K562 (cell line): ENCODE measurements at regions not wholly inside any gene's neighbourhood (a gene's known extent, or its start where the extent isn't known, plus 50 kb on each side); places are given as distances from the start of the nearest gene placed in this dataset.

ENCODE experiments used
- BDP1 ChIP-seq: IDR thresholded peaks from 3 replicates; pipeline ENCODE4 v1.6.1; 2011; ENCODE audit not compliant: insufficient read length, insufficient read depth
- CBFA2T3 ChIP-seq: fragments of 450-650 bp; IDR thresholded peaks from 2 replicates; pipeline ENCODE4 v1.6.1; 2017
- CHD4 ChIP-seq: fragments of 200-600 bp; sonication (generic); IDR thresholded peaks from 3 replicates; pipeline ENCODE4 v1.6.1; 2012; ENCODE audit warnings: low read depth, mild to moderate bottlenecking, mixed read lengths, low read length, inconsistent platforms; ENCODE audit not compliant: insufficient read depth, insufficient replicate concordance, poor library complexity, severe bottlenecking
- E2F8 ChIP-seq: fragments of 450-650 bp; IDR thresholded peaks from 2 replicates; pipeline ENCODE4 v1.7.1; 2018; ENCODE audit warnings: mild to moderate bottlenecking, low read depth; ENCODE audit not compliant: partially characterized antibody
- ERF ChIP-seq: fragments of 450-650 bp; formaldehyde crosslinking; IDR thresholded peaks from 2 replicates; pipeline ENCODE4 v1.4.0; 2020; ENCODE audit warnings: mild to moderate bottlenecking, mixed read lengths
- EWSR1 ChIP-seq: fragments of 450-650 bp; IDR thresholded peaks from 2 replicates; pipeline ENCODE4 v1.6.1; 2018; ENCODE audit warnings: borderline replicate concordance, mild to moderate bottlenecking, low read depth, moderate library complexity; ENCODE audit not compliant: partially characterized antibody
- HIVEP1 ChIP-seq: fragments of 250-450 bp; sonication (Bioruptor Pico); IDR thresholded peaks from 2 replicates; pipeline ENCODE4 v1.4.0; 2020; ENCODE audit warnings: mild to moderate bottlenecking
- NR1H2 ChIP-seq: sonication (generic); formaldehyde crosslinking; IDR thresholded peaks from 2 replicates; pipeline ENCODE4 v1.4.0; 2020; ENCODE audit warnings: mild to moderate bottlenecking, missing genetic modification reagents
- PRPF4 ChIP-seq: fragments of 200-400 bp; formaldehyde crosslinking; IDR thresholded peaks from one replicate; pipeline ENCODE4 v1.6.1; 2017; ENCODE audit warnings: low read length, low read depth, mild to moderate bottlenecking; ENCODE audit not compliant: insufficient read depth, poor library complexity, severe bottlenecking
- RAD51 ChIP-seq: fragments of 450-650 bp; IDR thresholded peaks from 2 replicates; pipeline ENCODE4 v1.7.1; 2016; ENCODE audit warnings: low read depth, mild to moderate bottlenecking, borderline replicate concordance
- SIRT6 ChIP-seq: IDR thresholded peaks from one replicate; pipeline ENCODE4 v1.6.1; 2012; ENCODE audit warnings: low read depth, mild to moderate bottlenecking, control low read depth, inconsistent platforms, low read length, moderate library complexity
- TBP ChIP-seq: optimal IDR thresholded peaks from 2 replicates; pipeline ENCODE3; 2011; ENCODE audit warnings: low read depth, low read length, improper control_type of control experiment
- TEAD2 ChIP-seq: fragments of 450-650 bp; IDR thresholded peaks from 2 replicates; pipeline ENCODE4 v1.6.1; 2016; ENCODE audit warnings: missing genetic modification characterization, control low read depth, missing compliant biosample characterization
- TFE3 ChIP-seq: fragments of 450-650 bp; formaldehyde crosslinking; IDR thresholded peaks from 2 replicates; pipeline ENCODE4 v1.4.0; 2020; ENCODE audit warnings: mild to moderate bottlenecking, mixed read lengths
- THRB ChIP-seq: fragments of 450-650 bp; formaldehyde crosslinking; conservative IDR thresholded peaks from 2 replicates; pipeline ENCODE4 v1.4.0; 2022; ENCODE audit warnings: mild to moderate bottlenecking, missing genetic modification characterization
- TOE1 ChIP-seq, 2 experiments: fragments of 450-650 bp in 1 of 2; sonication (generic) in 1 of 2; formaldehyde crosslinking in 1 of 2; IDR thresholded peaks; 2 replicates each; pipeline versions ENCODE4 v1.7.1 to v1.8.0; 2016 to 2022; ENCODE audit warnings: borderline replicate concordance in 2 of 2, mild to moderate bottlenecking in 2 of 2, antibody characterized with exemption in 1 of 2, inconsistent platforms in 1 of 2, low read depth in 1 of 2, missing genetic modification reagents in 1 of 2, moderate library complexity in 1 of 2
- ZNF354B ChIP-seq: fragments of 250-450 bp; sonication (Bioruptor Pico); IDR thresholded peaks from 2 replicates; pipeline ENCODE4 v1.4.0; 2020
- ZNF668 ChIP-seq: fragments of 250-450 bp; sonication (Bioruptor Pico); IDR thresholded peaks from 2 replicates; pipeline ENCODE4 v1.8.0; 2022; ENCODE audit warnings: mild to moderate bottlenecking, inconsistent platforms
- TF ChIP-seq, protein P1 (sequence below): fragments of 450-650 bp; formaldehyde crosslinking; IDR thresholded peaks from 2 replicates; pipeline ENCODE4 v1.4.0; 2022; ENCODE audit warnings: missing genetic modification characterization

DNA sequence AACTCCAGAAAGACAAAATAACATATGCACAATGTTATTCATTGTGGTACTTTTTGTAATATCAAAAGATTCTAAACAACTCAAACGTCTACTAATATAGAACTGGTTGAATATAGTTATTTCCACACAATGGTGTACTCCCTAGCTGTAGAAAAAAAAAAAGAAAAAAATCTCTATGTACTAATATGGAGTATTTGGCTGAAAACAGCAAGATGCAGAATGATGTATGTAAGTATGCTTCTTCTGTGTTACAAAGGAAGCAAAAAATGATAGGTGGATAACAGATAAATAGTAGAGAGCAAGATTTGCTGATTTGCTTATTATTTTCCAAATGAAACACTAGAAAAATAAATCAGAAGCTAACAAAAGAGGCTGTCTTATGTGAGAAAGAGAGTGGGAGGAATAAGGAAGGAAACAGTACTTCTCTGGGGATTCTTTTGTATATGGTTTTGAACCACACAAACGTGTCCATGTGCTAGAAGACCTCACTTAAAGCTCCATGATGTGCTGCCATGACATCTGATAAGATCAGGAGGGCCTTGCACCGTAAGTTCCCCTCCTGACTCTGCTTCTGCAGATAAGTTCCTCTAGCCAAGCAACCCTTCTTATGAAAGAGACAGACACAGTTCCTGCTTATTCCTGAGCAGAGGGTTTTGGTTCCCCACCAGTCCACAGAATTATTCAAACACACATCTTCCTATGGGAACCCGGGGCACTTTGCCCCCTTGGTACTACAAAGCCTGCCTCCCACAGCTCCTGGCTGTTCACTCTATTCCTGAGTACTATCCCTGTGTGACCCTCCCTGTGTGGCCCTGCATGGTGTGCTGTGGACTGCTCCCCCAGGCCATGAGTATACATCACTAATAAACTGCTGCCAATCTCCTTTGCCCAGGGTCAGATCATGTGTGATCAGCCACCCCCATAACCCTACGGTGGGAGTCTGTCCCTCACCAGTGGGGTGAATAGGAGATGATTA is 159.1 kb downstream of the CCDC71L start (continued):
- TF ChIP-seq THRB (CRISPR knock-in tag) (0 out of 2 replicates have a peak, but pooled peaks have one; percentile 26), EWSR1 (no peak), TFE3 (CRISPR knock-in tag) (no peak), NR1H2 (CRISPR knock-in tag) (no peak), TOE1 (IDR thresholded peaks at IDR 0.05; ENCODE audit: borderline replicate concordance) (peak; percentile 63; the same call in 1 of the 2 replicates), TOE1 (CRISPR knock-in tag; IDR thresholded peaks at IDR 0.05; ENCODE audit: borderline replicate concordance, low read depth) (no peak), HIVEP1 (peak; percentile 3; the same call in 1 of the 2 replicates), CBFA2T3 (peak; percentile 77), RAD51 (no peak; the same call in 1 of the 2 replicates), SIRT6 (no peak), TEAD2 (tag) (0 out of 2 replicates have a peak, but pooled peaks have one; percentile 48), ZNF668 (CRISPR knock-in tag) (peak; percentile 81; the same call in 1 of the 2 replicates), BDP1 (no peak), CHD4 (no peak), PRPF4 (no peak), TBP (peak; percentile 62), E2F8 (peak; percentile 23), ERF (CRISPR knock-in tag) (no peak), ZNF354B (CRISPR knock-in tag) (no peak)
- TF ChIP-seq, protein P1, sequence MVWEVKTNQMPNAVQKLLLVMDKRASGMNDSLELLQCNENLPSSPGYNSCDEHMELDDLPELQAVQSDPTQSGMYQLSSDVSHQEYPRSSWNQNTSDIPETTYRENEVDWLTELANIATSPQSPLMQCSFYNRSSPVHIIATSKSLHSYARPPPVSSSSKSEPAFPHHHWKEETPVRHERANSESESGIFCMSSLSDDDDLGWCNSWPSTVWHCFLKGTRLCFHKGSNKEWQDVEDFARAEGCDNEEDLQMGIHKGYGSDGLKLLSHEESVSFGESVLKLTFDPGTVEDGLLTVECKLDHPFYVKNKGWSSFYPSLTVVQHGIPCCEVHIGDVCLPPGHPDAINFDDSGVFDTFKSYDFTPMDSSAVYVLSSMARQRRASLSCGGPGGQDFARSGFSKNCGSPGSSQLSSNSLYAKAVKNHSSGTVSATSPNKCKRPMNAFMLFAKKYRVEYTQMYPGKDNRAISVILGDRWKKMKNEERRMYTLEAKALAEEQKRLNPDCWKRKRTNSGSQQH (CRISPR knock-in tag), result no peak
